HG02798 (cell line): ENCODE measurements at regions not wholly inside any gene's neighbourhood (a gene's known extent, or its start where the extent isn't known, plus 50 kb on each side); places are given as distances from the start of the nearest gene placed in this dataset.
"Not testable (repeated sequence)": the region's sequence is repeated elsewhere in the genome, so short reads cannot be mapped to it uniquely, and the experiment has no call there.

Source experiments
- ATAC-seq: cut with Tn5 transposase; IDR thresholded peaks from one replicate; pipeline ENCODE4 v1.9.1; 2021; ENCODE audit warnings: mild to moderate bottlenecking; ENCODE audit not compliant: unreplicated experiment, poor library complexity

- ATAC-seq: no peak
Measured at GRCh38 chr1:88526456-88526855, 157.6 kb upstream of the PKN2 start.

GRCh38 chr1:88528792-88529191 is 155.3 kb upstream of the PKN2 start:
- ATAC-seq: no peak

- no peak for ATAC-seq
Measured at GRCh38 chr1:88529581-88529980, 154.5 kb upstream of the PKN2 start.

- ATAC-seq: no peak
Measured at GRCh38 chr1:88530246-88530645, 153.8 kb upstream of the PKN2 start.

GRCh38 chr1:88537787-88538186 is 146.3 kb upstream of the PKN2 start:
- no peak for ATAC-seq

GRCh38 chr1:88538222-88538899 is 145.7 kb upstream of the PKN2 start:
- no peak for ATAC-seq

- ATAC-seq: no peak
Measured at GRCh38 chr1:88540255-88540654, 143.8 kb upstream of the PKN2 start.

- ATAC-seq: no peak
Measured at GRCh38 chr1:88541596-88541995, 142.5 kb upstream of the PKN2 start.

GRCh38 chr1:88544195-88544594 is 139.9 kb upstream of the PKN2 start:
- no peak for ATAC-seq

GRCh38 chr1:88549536-88549935 is 134.5 kb upstream of the PKN2 start:
- no peak for ATAC-seq

GRCh38 chr1:88552226-88552625 is 131.8 kb upstream of the PKN2 start:
- no peak for ATAC-seq

- ATAC-seq: no peak
Measured at GRCh38 chr1:88557014-88557413, 127.1 kb upstream of the PKN2 start.

- ATAC-seq: no peak
Measured at GRCh38 chr1:88560621-88561020, 123.5 kb upstream of the PKN2 start.

- ATAC-seq: no peak
Measured at GRCh38 chr1:88562991-88563390, 121.1 kb upstream of the PKN2 start.

- no peak for ATAC-seq
Measured at GRCh38 chr1:88566615-88567387, 117.3 kb upstream of the PKN2 start.

- no peak for ATAC-seq
Measured at GRCh38 chr1:88571506-88571905, 112.6 kb upstream of the PKN2 start.

GRCh38 chr1:88579598-88579997 is 104.5 kb upstream of the PKN2 start:
- no peak for ATAC-seq

GRCh38 chr1:88581703-88582102 is 102.4 kb upstream of the PKN2 start:
- no peak for ATAC-seq

GRCh38 chr1:88593358-88593757 is 90.7 kb upstream of the PKN2 start:
- no peak for ATAC-seq

GRCh38 chr1:88595355-88596002 is 88.6 kb upstream of the PKN2 start:
- peak; percentile 47 for ATAC-seq

GRCh38 chr1:88597973-88598372 is 86.1 kb upstream of the PKN2 start:
- not testable (repeated sequence) for ATAC-seq
